ENCODE measurements at regions not wholly inside any gene's neighbourhood (a gene's known extent, or its start where the extent isn't known, plus 50 kb on each side); places are given as distances from the start of the nearest gene placed in this dataset.

GRCh38 chr6:19557191-19557590 lies 280.0 kb upstream of the ID4 start:
- no peaks in the 10 kb centered on the region for H3K9me3 ChIP-seq (ENCODE audit: insufficient read depth, low read depth)

GRCh38 chr6:19558201-19558600 lies 279.0 kb upstream of the ID4 start:
- no peak for DNase-seq
- H4K20me1 ChIP-seq (ENCODE audit: insufficient read depth): no peaks in the 10 kb centered on the region
- ChIA-PET POLR2A (ENCODE audit: unreplicated experiment) (interaction anchor here (0.6 kb wide), 2 partner anchors 28 to 247 kb away, joined by 4 to 6 read pairs; no protein-coding TSS in a partner anchor), CTCF (no interaction called here)
- H3K4me3 ChIP-seq: no peak overlapping the region
- H3K36me3 ChIP-seq (ENCODE audit: low read depth): no peaks in the 10 kb centered on the region
- TF ChIP-seq EZH2 (IDR thresholded peaks at IDR 0.05; ENCODE audit: low read depth): no peak
- no peak for TF ChIP-seq CTCF (conservative IDR thresholded peaks at IDR 0.05)
- H3K9me3 ChIP-seq (ENCODE audit: insufficient read depth, low read depth): no peaks in the 10 kb centered on the region
- no peaks in the 10 kb centered on the region for H3K9me2 ChIP-seq (ENCODE audit: insufficient read depth)
- H3K27me3 ChIP-seq (ENCODE audit: insufficient read depth, low read depth): no peaks in the 10 kb centered on the region
- no peak overlapping the region for H3K4me2 ChIP-seq
- intact Hi-C loops (cut with micrococcal nuclease; ENCODE audit: unreplicated experiment): no loop called here
- H3F3A ChIP-seq (ENCODE audit: insufficient read depth, low read depth): no peaks in the 10 kb centered on the region
- H3K4me1 ChIP-seq (replicated peaks; ENCODE audit: insufficient read depth): no peaks in the 10 kb centered on the region
- H2AFZ ChIP-seq: no peak overlapping the region
- BruUV-seq (replicated peaks): no TSS peak
- H3K27ac ChIP-seq: no peak overlapping the region
- H3K79me2 ChIP-seq (ENCODE audit: low read depth): no peaks in the 10 kb centered on the region

More at GRCh38 chr6:19557191-19557590, 280.0 kb upstream of the ID4 start:
- no peaks in the 10 kb centered on the region for H3K36me3 ChIP-seq (ENCODE audit: low read depth)
- H3K4me2 ChIP-seq: no peak overlapping the region
- H3K27ac ChIP-seq: no peak overlapping the region
- no peaks in the 10 kb centered on the region for H3K79me2 ChIP-seq (ENCODE audit: low read depth)
- TF ChIP-seq EZH2 (IDR thresholded peaks at IDR 0.05; ENCODE audit: low read depth) (no peak), CTCF (conservative IDR thresholded peaks at IDR 0.05) (no peak)
- no peaks in the 10 kb centered on the region for H3K9me2 ChIP-seq (ENCODE audit: insufficient read depth)
- H4K20me1 ChIP-seq (ENCODE audit: insufficient read depth): no peaks in the 10 kb centered on the region
- H3K27me3 ChIP-seq (ENCODE audit: insufficient read depth, low read depth): no peaks in the 10 kb centered on the region
- H3K4me1 ChIP-seq (replicated peaks; ENCODE audit: insufficient read depth): no peaks in the 10 kb centered on the region
- ChIA-PET POLR2A (ENCODE audit: unreplicated experiment) (no interaction called here), CTCF (no interaction called here)
- DNase-seq: no peak
- intact Hi-C loops (cut with micrococcal nuclease; ENCODE audit: unreplicated experiment): no loop called here
- no peak overlapping the region for H2AFZ ChIP-seq
- no peak overlapping the region for H3K4me3 ChIP-seq
- no TSS peak for BruUV-seq (replicated peaks)
- H3F3A ChIP-seq (ENCODE audit: insufficient read depth, low read depth): no peaks in the 10 kb centered on the region

- no peak for DNase-seq
- H3K4me3 ChIP-seq: no peak overlapping the region
- TF ChIP-seq CTCF (conservative IDR thresholded peaks at IDR 0.05) (no peak), EZH2 (IDR thresholded peaks at IDR 0.05; ENCODE audit: low read depth) (no peak)
- H3F3A ChIP-seq (ENCODE audit: insufficient read depth, low read depth): no peaks in the 10 kb centered on the region
- ChIA-PET POLR2A (ENCODE audit: unreplicated experiment) (interaction anchor here (0.6 kb wide), 2 partner anchors 29 to 246 kb away, joined by 4 to 6 read pairs; no protein-coding TSS in a partner anchor), CTCF (no interaction called here)
- no peak overlapping the region for H3K27ac ChIP-seq
- H3K4me2 ChIP-seq: no peak overlapping the region
- H3K9me2 ChIP-seq (ENCODE audit: insufficient read depth): no peaks in the 10 kb centered on the region
- BruUV-seq (replicated peaks): no TSS peak
- intact Hi-C loops (cut with micrococcal nuclease; ENCODE audit: unreplicated experiment): no loop called here
- no peaks in the 10 kb centered on the region for H3K27me3 ChIP-seq (ENCODE audit: insufficient read depth, low read depth)
- H2AFZ ChIP-seq: no peak overlapping the region
- H3K9me3 ChIP-seq (ENCODE audit: insufficient read depth, low read depth): no peaks in the 10 kb centered on the region
- H3K79me2 ChIP-seq (ENCODE audit: low read depth): no peaks in the 10 kb centered on the region
- no peaks in the 10 kb centered on the region for H3K36me3 ChIP-seq (ENCODE audit: low read depth)
- H3K4me1 ChIP-seq (replicated peaks; ENCODE audit: insufficient read depth): no peaks in the 10 kb centered on the region
- H4K20me1 ChIP-seq (ENCODE audit: insufficient read depth): no peaks in the 10 kb centered on the region
These were observed 278.2 kb upstream of the ID4 start for GRCh38 chr6:19558934-19559333.

All from PC-9 (cell line).